Mucosa of stomach (tissue), 1 donor: ENCODE measurements at regions not wholly inside any gene's neighbourhood (a gene's known extent, or its start where the extent isn't known, plus 50 kb on each side); places are given as distances from the start of the nearest gene placed in this dataset.
"Not testable (repeated sequence)": the region's sequence is repeated elsewhere in the genome, so short reads cannot be mapped to it uniquely, and the experiment has no call there.

Experiments
- H3K27me3 ChIP-seq: one replicate; pipeline ENCODE4 v1.7.0; 2013; ENCODE audit warnings: mild to moderate bottlenecking, low read length; ENCODE audit not compliant: control insufficient read depth, insufficient read depth
- H3K36me3 ChIP-seq: one replicate; pipeline ENCODE4 v1.7.0; 2013; ENCODE audit warnings: low read length; ENCODE audit not compliant: control insufficient read depth, insufficient read depth
- H3K4me1 ChIP-seq: one replicate; pipeline ENCODE4 v1.7.0; 2013; ENCODE audit warnings: mild to moderate bottlenecking, low read length; ENCODE audit not compliant: control insufficient read depth, insufficient read depth
- H3K4me3 ChIP-seq: one replicate; pipeline ENCODE4 v1.7.0; 2013; ENCODE audit warnings: low read length
- H3K9ac ChIP-seq: one replicate; pipeline ENCODE4 v1.7.0; 2013; ENCODE audit warnings: mild to moderate bottlenecking, low read length, moderate library complexity
- H3K9me3 ChIP-seq: one replicate; pipeline ENCODE4 v1.7.0; 2013; ENCODE audit warnings: mild to moderate bottlenecking, low read length, moderate library complexity; ENCODE audit not compliant: control insufficient read depth
- donor health status: Pancreatic carcinoma.

- no peaks in the 10 kb centered on the region for H3K27me3 ChIP-seq
- H3K9ac ChIP-seq, result no peak overlapping the region
- H3K4me3 ChIP-seq, result no peak overlapping the region
- H3K4me1 ChIP-seq, result no peaks in the 10 kb centered on the region
- no peaks in the 10 kb centered on the region for H3K9me3 ChIP-seq
- H3K36me3 ChIP-seq, result no peaks in the 10 kb centered on the region
Observed at GRCh38 chr12:87596636-87597035, 432.6 kb downstream of the C12orf50 start.

GRCh38 chr12:87596134-87596533 is 433.1 kb downstream of the C12orf50 start:
- Histone ChIP-seq H3K27me3 (no peaks in the 10 kb centered on the region), H3K4me1 (no peaks in the 10 kb centered on the region), H3K4me3 (no peak overlapping the region), H3K36me3 (no peaks in the 10 kb centered on the region), H3K9me3 (no peaks in the 10 kb centered on the region), H3K9ac (no peak overlapping the region)

- Histone ChIP-seq H3K4me1 (no peaks in the 10 kb centered on the region), H3K9me3 (no peaks in the 10 kb centered on the region), H3K27me3 (no peaks in the 10 kb centered on the region), H3K9ac (no peak overlapping the region), H3K36me3 (no peaks in the 10 kb centered on the region), H3K4me3 (no peak overlapping the region)
Observed at GRCh38 chr12:87585882-87586557, 443.2 kb downstream of the C12orf50 start.

- H3K9me3 ChIP-seq, H3K4me3 ChIP-seq, H3K4me1 ChIP-seq, H3K36me3 ChIP-seq, H3K27me3 ChIP-seq, H3K9ac ChIP-seq: not testable (repeated sequence)
Observed at GRCh38 chr12:87579091-87579490, 450.1 kb downstream of the C12orf50 start.

GRCh38 chr12:87575906-87576305 is 453.3 kb downstream of the C12orf50 start:
- Histone ChIP-seq H3K4me1 (no peaks in the 10 kb centered on the region), H3K9ac (no peak overlapping the region)

GRCh38 chr12:87566918-87567317 is 462.3 kb downstream of the C12orf50 start:
- H3K27me3 ChIP-seq, H3K9ac ChIP-seq, H3K36me3 ChIP-seq, H3K4me3 ChIP-seq, H3K9me3 ChIP-seq, H3K4me1 ChIP-seq: not testable (repeated sequence)

More at GRCh38 chr12:87575906-87576305, 453.3 kb downstream of the C12orf50 start:
- Histone ChIP-seq H3K4me3 (no peak overlapping the region), H3K36me3 (no peaks in the 10 kb centered on the region), H3K9me3 (no peaks in the 10 kb centered on the region), H3K27me3 (no peaks in the 10 kb centered on the region)

- no peaks in the 10 kb centered on the region for H3K36me3 ChIP-seq
- H3K9me3 ChIP-seq, result no peaks in the 10 kb centered on the region
- H3K4me1 ChIP-seq, result no peaks in the 10 kb centered on the region
- no peaks in the 10 kb centered on the region for H3K27me3 ChIP-seq
- H3K4me3 ChIP-seq, result no peak overlapping the region
- no peak overlapping the region for H3K9ac ChIP-seq
Observed at GRCh38 chr12:87556985-87557384, 472.2 kb downstream of the C12orf50 start.

GRCh38 chr12:87531213-87531612 is 498.0 kb downstream of the C12orf50 start:
- not testable (repeated sequence) for H3K36me3 ChIP-seq, H3K9me3 ChIP-seq, H3K4me1 ChIP-seq, H3K4me3 ChIP-seq, H3K9ac ChIP-seq, H3K27me3 ChIP-seq

GRCh38 chr12:87529413-87529812 is 499.8 kb downstream of the C12orf50 start:
- H3K9me3 ChIP-seq, result no peaks in the 10 kb centered on the region
- H3K36me3 ChIP-seq, result no peaks in the 10 kb centered on the region
- no peak overlapping the region for H3K9ac ChIP-seq
- no peak overlapping the region for H3K4me3 ChIP-seq
- H3K27me3 ChIP-seq, result no peaks in the 10 kb centered on the region
- no peaks in the 10 kb centered on the region for H3K4me1 ChIP-seq

GRCh38 chr12:87520968-87521367 is 508.2 kb downstream of the C12orf50 start:
- no peak overlapping the region for H3K9ac ChIP-seq
- H3K36me3 ChIP-seq, result no peaks in the 10 kb centered on the region

GRCh38 chr12:87518481-87518880 is 510.7 kb downstream of the C12orf50 start:
- Histone ChIP-seq H3K4me1 (no peaks in the 10 kb centered on the region), H3K9ac (no peak overlapping the region), H3K9me3 (no peaks in the 10 kb centered on the region), H3K36me3 (no peaks in the 10 kb centered on the region), H3K4me3 (no peak overlapping the region), H3K27me3 (no peaks in the 10 kb centered on the region)

More at GRCh38 chr12:87520968-87521367, 508.2 kb downstream of the C12orf50 start:
- Histone ChIP-seq H3K27me3 (no peaks in the 10 kb centered on the region), H3K4me1 (no peaks in the 10 kb centered on the region), H3K4me3 (no peak overlapping the region), H3K9me3 (no peaks in the 10 kb centered on the region)

GRCh38 chr12:87518036-87518435 is 511.2 kb downstream of the C12orf50 start:
- H3K4me1 ChIP-seq, result no peaks in the 10 kb centered on the region
- no peaks in the 10 kb centered on the region for H3K36me3 ChIP-seq
- H3K9ac ChIP-seq, result no peak overlapping the region
- no peak overlapping the region for H3K4me3 ChIP-seq
- H3K9me3 ChIP-seq, result no peaks in the 10 kb centered on the region
- no peaks in the 10 kb centered on the region for H3K27me3 ChIP-seq
